Transverse colon (tissue), 4 donors: ENCODE measurements at regions not wholly inside any gene's neighbourhood (a gene's known extent, or its start where the extent isn't known, plus 50 kb on each side); places are given as distances from the start of the nearest gene placed in this dataset.
"Not testable (repeated sequence)": the region's sequence is repeated elsewhere in the genome, so short reads cannot be mapped to it uniquely, and the experiment has no call there.

ENCODE experiments used
- DNase-seq: peaks from one replicate; pipeline ENCODE4 v3.0.0-alpha.2; 2019
- H3K27ac ChIP-seq, 4 donors: fragments of 200-600 bp; sonication (generic); 2 replicates each; pipeline ENCODE4 v1.5.1; 2016 to 2018; ENCODE audit warnings: inconsistent platforms in 4 of 4
- H3K27me3 ChIP-seq: fragments of 200-600 bp; sonication (generic); 2 replicates; pipeline ENCODE4 v1.5.1; 2017; ENCODE audit warnings: inconsistent platforms
- H3K36me3 ChIP-seq, 4 donors: fragments of 200-600 bp; sonication (generic); 2 replicates each; pipeline ENCODE4 v1.5.1; 2017 to 2019; ENCODE audit warnings: inconsistent platforms in 4 of 4
- H3K4me1 ChIP-seq, 4 donors: fragments of 200-600 bp; sonication (generic); 2 replicates each; pipeline ENCODE4 v1.5.1; 2017 to 2020; ENCODE audit warnings: inconsistent platforms in 4 of 4
- H3K4me3 ChIP-seq, 4 donors: fragments of 200-600 bp; sonication (generic); 1 replicate in 1 of 4; 2 replicates in 3 of 4; pipeline versions ENCODE4 v1.5.1 to v1.6.1; 2017 to 2019; ENCODE audit warnings: inconsistent platforms in 4 of 4
- H3K9me3 ChIP-seq, 2 donors: fragments of 200-600 bp; sonication (generic); 2 replicates each; pipeline ENCODE4 v1.5.1; 2017 to 2019; ENCODE audit warnings: inconsistent platforms in 2 of 2
- EP300 ChIP-seq: sonication (generic); formaldehyde crosslinking; IDR thresholded peaks from one replicate; pipeline ENCODE4 v1.6.1; 2017; ENCODE audit warnings: antibody characterized with exemption, low read depth
- POLR2A ChIP-seq: fragments of 450-650 bp; IDR thresholded peaks from one replicate; pipeline ENCODE4 v1.6.1; 2016; ENCODE audit warnings: antibody characterized with exemption, mild to moderate bottlenecking, moderate library complexity
- POLR2AphosphoS5 ChIP-seq, 3 donors: sonication (generic); formaldehyde crosslinking; IDR thresholded peaks; one replicate each; pipeline ENCODE4 v1.6.1; 2016; ENCODE audit warnings: antibody characterized with exemption in 3 of 3
- WGBS, 2 donors: methylation state at CpG; one replicate each; pipeline ENCODE4 v1.1.5; 2018; ENCODE audit warnings: low coverage in 1 of 2; 5-methylcytosine and 5-hydroxymethylcytosine counted together
- in situ Hi-C, 4 donors: fragments of 200-750 bp; cut with MboI; loops; one replicate each; pipeline versions ENCODE4 v1.15.0 to v1.15.1; 2017; ENCODE audit warnings: low sequenced_read_pairs in 3 of 4, low pct_ligation_motif_present in 1 of 4, low pct_unique_long_range_greater_than_20kb in 1 of 4
- intact Hi-C: fragments of 100-400 bp; cut with DNase I; formaldehyde crosslinking; loops from one replicate; pipeline ENCODE4 v1.15.1; 2023; ENCODE audit warnings: low total_unique reads
- TF ChIP-seq, protein P1 (sequence below), 5 experiments: fragments of 200-600 bp in 3 of 5; fragments of 450-650 bp in 2 of 5; sonication (generic) in 3 of 5; IDR thresholded peaks; 1 replicate in 2 of 5; 2 replicates in 3 of 5; pipeline ENCODE4 v1.5.1; 2016 to 2017; ENCODE audit warnings: antibody characterized with exemption in 5 of 5, inconsistent platforms in 3 of 5, mild to moderate bottlenecking in 2 of 5, moderate library complexity in 1 of 5

DNA sequence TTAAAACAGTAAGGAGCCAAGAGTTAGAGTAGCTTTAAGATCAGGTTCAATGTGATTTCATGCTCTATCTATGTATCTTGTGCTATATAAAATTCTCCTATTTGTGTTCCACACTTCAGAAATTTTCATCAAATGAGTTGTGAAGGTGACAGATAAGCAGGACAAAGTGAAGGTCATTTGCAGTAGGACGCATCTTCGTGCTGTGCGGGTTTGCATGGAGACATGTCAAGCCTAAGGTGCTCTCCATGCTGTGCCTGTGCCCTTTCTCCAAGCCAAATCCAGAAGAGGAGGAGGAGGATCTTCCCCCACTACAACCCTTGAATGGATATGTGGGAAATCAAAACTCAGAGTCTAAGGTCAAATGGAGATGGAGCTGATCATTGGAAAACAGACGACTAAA, 147.3 kb upstream of the NEDD9 start:
- no peaks in the 10 kb centered on the region for H3K36me3 ChIP-seq
- DNase-seq = no peak
- no peaks in the 10 kb centered on the region for H3K27me3 ChIP-seq
- TF ChIP-seq EP300 (no peak), POLR2A (no peak), POLR2AphosphoS5 (IDR thresholded peaks at IDR 0.05) (no peak)
- TF ChIP-seq, protein P1, sequence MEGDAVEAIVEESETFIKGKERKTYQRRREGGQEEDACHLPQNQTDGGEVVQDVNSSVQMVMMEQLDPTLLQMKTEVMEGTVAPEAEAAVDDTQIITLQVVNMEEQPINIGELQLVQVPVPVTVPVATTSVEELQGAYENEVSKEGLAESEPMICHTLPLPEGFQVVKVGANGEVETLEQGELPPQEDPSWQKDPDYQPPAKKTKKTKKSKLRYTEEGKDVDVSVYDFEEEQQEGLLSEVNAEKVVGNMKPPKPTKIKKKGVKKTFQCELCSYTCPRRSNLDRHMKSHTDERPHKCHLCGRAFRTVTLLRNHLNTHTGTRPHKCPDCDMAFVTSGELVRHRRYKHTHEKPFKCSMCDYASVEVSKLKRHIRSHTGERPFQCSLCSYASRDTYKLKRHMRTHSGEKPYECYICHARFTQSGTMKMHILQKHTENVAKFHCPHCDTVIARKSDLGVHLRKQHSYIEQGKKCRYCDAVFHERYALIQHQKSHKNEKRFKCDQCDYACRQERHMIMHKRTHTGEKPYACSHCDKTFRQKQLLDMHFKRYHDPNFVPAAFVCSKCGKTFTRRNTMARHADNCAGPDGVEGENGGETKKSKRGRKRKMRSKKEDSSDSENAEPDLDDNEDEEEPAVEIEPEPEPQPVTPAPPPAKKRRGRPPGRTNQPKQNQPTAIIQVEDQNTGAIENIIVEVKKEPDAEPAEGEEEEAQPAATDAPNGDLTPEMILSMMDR (IDR thresholded peaks at IDR 0.05) = no peak
- in situ Hi-C loops = no loop called here
- H3K27ac ChIP-seq = no peak overlapping the region
- no peaks in the 10 kb centered on the region for H3K9me3 ChIP-seq
- intact Hi-C loops = no loop called here
- H3K4me1 ChIP-seq = peaks cover 0 to 5% (median 1%) of the 10 kb centered on the region in 4 donors
- WGBS, 2 donors = 96 to 100% methylated on average over 2 to 4 of the region's 4 CpGs
- no peak overlapping the region for H3K4me3 ChIP-seq

DNA sequence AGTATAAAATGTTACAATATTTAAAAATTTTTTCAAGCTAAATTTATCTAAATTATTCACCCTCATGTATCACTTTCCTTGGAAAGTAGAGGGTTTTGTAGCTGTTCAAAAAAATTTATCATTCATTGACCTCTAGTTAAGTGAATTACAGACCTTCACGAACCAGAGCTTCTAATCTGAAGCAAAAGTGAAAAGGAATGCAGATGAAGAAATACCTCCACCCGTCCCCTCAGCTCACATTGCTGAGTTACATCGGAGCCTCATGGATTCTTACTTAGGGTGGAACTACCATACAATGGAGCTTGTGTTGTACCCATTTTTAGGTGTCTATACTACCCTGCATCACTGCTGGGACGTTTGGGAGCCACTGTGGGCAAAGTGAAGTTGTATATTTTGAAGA, 146.2 kb upstream of the NEDD9 start:
- Histone ChIP-seq H3K4me1 (peaks cover 0 to 9% (median 4%) of the 10 kb centered on the region in 4 donors), H3K36me3 (no peaks in the 10 kb centered on the region), H3K4me3 (no peak overlapping the region), H3K27me3 (no peaks in the 10 kb centered on the region), H3K9me3 (no peaks in the 10 kb centered on the region), H3K27ac (no peak overlapping the region)
- no peak for DNase-seq
- in situ Hi-C loops = no loop called here
- WGBS, 2 donors = 83 to 100% methylated on average over 2 to 4 of the region's 4 CpGs
- TF ChIP-seq, protein P1 (IDR thresholded peaks at IDR 0.05) = no peak
- no peak for TF ChIP-seq EP300
- no peak for TF ChIP-seq POLR2AphosphoS5 (IDR thresholded peaks at IDR 0.05)
- no peak for TF ChIP-seq POLR2A
- intact Hi-C loops = no loop called here

DNA sequence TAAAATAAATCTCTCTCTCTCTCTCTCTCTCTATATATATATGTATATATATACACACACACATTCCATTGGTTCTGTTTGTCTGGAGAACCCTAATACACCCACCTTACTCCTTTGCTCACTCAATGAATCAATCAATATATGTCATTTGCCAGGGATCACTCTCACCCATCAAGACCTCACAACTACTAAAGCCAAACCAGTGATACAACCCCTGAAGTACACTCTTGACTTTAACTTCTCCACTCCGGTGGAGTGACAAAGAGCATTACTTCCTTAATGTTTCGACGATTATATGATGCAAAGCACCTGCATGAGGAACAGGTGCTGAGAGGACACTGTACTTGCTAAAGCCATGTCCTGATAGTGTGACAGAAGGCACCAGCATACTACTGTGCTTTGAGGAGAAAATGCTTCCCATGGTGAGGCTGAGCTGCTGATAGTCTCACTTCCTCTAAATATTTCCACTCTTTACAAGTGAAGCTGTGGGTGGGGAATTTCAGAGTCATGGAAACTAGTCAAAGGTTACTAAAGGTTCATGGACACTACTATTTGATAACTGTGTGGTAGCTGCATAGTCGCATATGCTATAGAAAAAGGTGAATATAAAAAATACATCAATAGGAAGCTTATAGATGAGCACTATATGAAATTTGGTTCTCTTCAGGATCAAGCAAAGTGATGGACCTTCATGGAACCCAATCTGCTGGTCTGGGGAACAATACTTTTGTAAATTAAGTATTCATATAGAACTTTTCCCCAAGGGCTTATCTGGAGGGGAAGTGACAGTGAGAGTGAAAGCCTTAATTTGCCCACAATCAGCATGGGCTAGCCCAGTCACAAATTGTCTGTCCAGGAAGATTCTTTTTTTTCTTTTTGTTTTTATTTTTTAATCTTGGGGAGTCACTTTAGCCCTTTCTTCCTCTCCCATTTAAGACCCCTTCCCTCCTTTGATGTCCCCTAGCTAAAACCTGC, 141.9 kb upstream of the NEDD9 start:
- peak overlapping the region in 3 of 4 donors; percentile 3 to 22 (median 14) for H3K27ac ChIP-seq
- in situ Hi-C loops = no loop called here

DNA sequence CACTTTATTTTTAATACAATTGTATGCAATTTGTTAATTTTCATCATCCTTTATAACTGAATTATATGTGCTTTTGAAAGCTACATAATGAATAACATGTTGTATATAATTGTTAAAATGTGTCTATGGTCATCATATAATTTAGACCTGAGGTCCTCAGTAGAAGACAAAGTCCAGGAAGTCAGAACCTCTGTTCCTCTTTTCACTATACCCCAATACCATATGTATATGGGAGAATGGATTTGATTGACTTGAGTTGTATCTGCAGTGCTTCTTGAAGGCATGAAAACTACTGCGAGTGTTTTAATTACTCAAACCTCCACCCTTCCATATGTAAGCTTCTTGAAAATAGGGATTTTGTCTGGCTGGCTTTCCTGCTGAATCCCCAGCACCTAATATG, 140.7 kb upstream of the NEDD9 start:
- Histone ChIP-seq H3K36me3 (no peaks in the 10 kb centered on the region), H3K4me3 (no peak overlapping the region), H3K27me3 (no peaks in the 10 kb centered on the region), H3K9me3 (no peaks in the 10 kb centered on the region), H3K4me1 (peaks cover 0 to 11% (median under 1%) of the 10 kb centered on the region in 4 donors), H3K27ac (no peak overlapping the region)
- in situ Hi-C loops = no loop called here
- no peak for TF ChIP-seq POLR2AphosphoS5 (IDR thresholded peaks at IDR 0.05)
- TF ChIP-seq, protein P1 (IDR thresholded peaks at IDR 0.05) = no peak
- no peak for TF ChIP-seq POLR2A
- TF ChIP-seq EP300 = no peak
- intact Hi-C loops = no loop called here
- DNase-seq = no peak
- 87% methylated on average over 1 of the region's 1 CpG; no CpG with 5 or more reads in 1 of the 2 donors for WGBS, 2 donors

More for the DNA sequence above, 141.9 kb upstream of the NEDD9 start:
- Histone ChIP-seq H3K36me3 (no peaks in the 10 kb centered on the region), H3K4me1 (peaks cover 0 to 9% (median 0%) of the 10 kb centered on the region in 4 donors), H3K27me3 (no peaks in the 10 kb centered on the region), H3K4me3 (no peak overlapping the region), H3K9me3 (no peaks in the 10 kb centered on the region)
- TF ChIP-seq EP300 (no peak), POLR2AphosphoS5 (IDR thresholded peaks at IDR 0.05) (peak in 1 of 3 donors; percentile 6)
- no peak for DNase-seq
- WGBS, 2 donors = 45 to 53% methylated on average over 4 of the region's 4 CpGs
- intact Hi-C loops = no loop called here

DNA sequence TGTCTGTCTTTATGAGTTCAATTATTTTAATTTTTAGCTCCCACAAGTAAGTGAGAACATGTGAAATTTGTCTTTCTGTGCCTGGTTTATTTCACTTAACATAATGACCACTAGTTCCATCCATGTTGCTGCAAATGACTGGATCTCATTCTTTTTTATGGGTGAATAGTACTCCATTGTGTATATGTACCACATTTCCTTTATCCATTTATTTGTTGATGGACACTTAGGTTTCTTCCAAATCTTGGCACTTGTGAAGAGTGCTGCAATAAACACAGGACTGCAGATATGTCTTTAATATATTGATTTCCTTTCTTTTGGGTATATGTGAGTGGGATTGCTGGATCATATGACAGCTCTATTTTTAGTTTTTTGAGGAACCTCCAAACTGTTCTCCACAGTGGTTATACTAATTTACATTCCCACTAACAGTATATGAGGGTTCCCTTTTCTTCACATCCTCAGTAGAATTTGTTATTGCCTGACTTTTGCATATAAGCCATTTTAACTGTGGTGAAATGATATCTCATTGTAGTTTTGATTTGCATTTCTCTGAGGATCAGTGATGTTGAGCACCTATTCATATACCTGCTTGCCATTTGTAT, 139.8 kb upstream of the NEDD9 start:
- in situ Hi-C loops, DNase-seq, H3K27ac ChIP-seq, intact Hi-C loops, H3K9me3 ChIP-seq, H3K4me3 ChIP-seq, H3K27me3 ChIP-seq, H3K36me3 ChIP-seq: not testable (repeated sequence)
- peaks cover 2 to 20% (median 9%) of the 10 kb centered on the region in 4 donors for H3K4me1 ChIP-seq
